ENCODE measurements at regions not wholly inside any gene's neighbourhood (a gene's known extent, or its start where the extent isn't known, plus 50 kb on each side); places are given as distances from the start of the nearest gene placed in this dataset.

DNA sequence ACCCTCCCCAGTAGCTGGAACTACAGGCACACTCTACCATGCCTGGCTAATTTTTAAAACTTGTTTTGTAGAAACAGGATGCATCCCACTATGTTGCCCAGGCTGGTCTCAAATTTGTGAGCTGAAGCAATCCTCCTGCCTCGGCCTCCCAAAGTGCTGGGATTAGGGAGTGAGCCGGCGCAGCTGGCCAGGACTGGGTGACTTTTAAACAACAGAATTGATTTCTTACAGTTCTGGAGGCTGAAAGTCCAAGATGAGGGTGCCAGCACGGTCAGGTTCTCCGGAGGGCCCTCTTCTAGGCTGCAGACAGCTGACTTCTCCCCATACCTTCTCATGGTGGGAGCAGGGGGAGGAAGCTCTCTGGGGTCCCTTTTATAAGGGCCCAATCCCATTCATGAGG is 75.2 kb upstream of the CHST15 start:
- POLR2A ChIA-PET (ENCODE audit: unreplicated experiment): no interaction called here
- no peaks in the 10 kb centered on the region for H3K9me1 ChIP-seq (ENCODE audit: insufficient read depth, low read length)
- BruUV-seq (replicated peaks): no TSS peak
- no peak overlapping the region for H3K9ac ChIP-seq (ENCODE audit: low read depth, low read length)
- no peaks in the 10 kb centered on the region for H4K20me1 ChIP-seq (ENCODE audit: insufficient read depth, low read length)
- no CpG with 5 or more reads among the region's 5 CpGs for WGBS, 2 experiments (ENCODE audit: extremely low coverage in 2 of 2, insufficient read length in 1 of 2)
- H3K79me1 ChIP-seq (ENCODE audit: low read depth in 1 of 2, low read length in 2 of 2): no peaks in the 10 kb centered on the region
- H3K14ac ChIP-seq (replicated peaks; ENCODE audit: low read depth, low read length): no peak overlapping the region
- H3K4me3 ChIP-seq (ENCODE audit: insufficient read depth, low read depth, low read length): no peak overlapping the region
- H3K9me3 ChIP-seq (ENCODE audit: control insufficient read depth, insufficient read depth, low read length): peaks cover 7% of the 10 kb centered on the region
- no peaks in the 10 kb centered on the region for H3K36me3 ChIP-seq (ENCODE audit: control insufficient read depth, insufficient read depth, low read length)
- no peaks in the 10 kb centered on the region for H3K4me1 ChIP-seq (ENCODE audit: control insufficient read depth, insufficient read depth, low read length)
- H3K18ac ChIP-seq (ENCODE audit: low read depth, low read length): no peak overlapping the region
- no peak overlapping the region for H3K4me2 ChIP-seq (ENCODE audit: low read depth, low read length)
- dilution Hi-C loops (cut with HindIII; ENCODE audit: low sequenced_read_pairs, unreplicated experiment): no loop called here
- H2BK20ac ChIP-seq (ENCODE audit: low read depth, low read length): no peak overlapping the region
- in situ Hi-C loops (cut with MboI; ENCODE audit: low sequenced_read_pairs): no loop called here
- TF ChIP-seq CHD1 (IDR thresholded peaks at IDR 0.05; ENCODE audit: low read depth, low read length) (no peak), NFE2L2 (IDR thresholded peaks at IDR 0.05; ENCODE audit: low read depth, low read length) (no peak), RFX5 (IDR thresholded peaks at IDR 0.05; ENCODE audit: low read depth, low read length) (no peak), MAZ (IDR thresholded peaks at IDR 0.05; ENCODE audit: borderline replicate concordance, low read depth, low read length) (no peak), CEBPB (IDR thresholded peaks at IDR 0.05; ENCODE audit: low read depth, low read length) (no peak), RAD21 (IDR thresholded peaks at IDR 0.05; ENCODE audit: low read length) (no peak), SMC3 (IDR thresholded peaks at IDR 0.05; ENCODE audit: low read depth, low read length) (no peak), RCOR1 (IDR thresholded peaks at IDR 0.05; ENCODE audit: insufficient replicate concordance, low read length) (no peak), FOS (IDR thresholded peaks at IDR 0.05; ENCODE audit: low read depth, low read length) (no peak), MXI1 (IDR thresholded peaks at IDR 0.05; ENCODE audit: borderline replicate concordance, low read depth, low read length) (no peak), BHLHE40 (IDR thresholded peaks at IDR 0.05; ENCODE audit: low read depth, low read length) (no peak), MAFK (IDR thresholded peaks at IDR 0.05; ENCODE audit: low read depth, low read length) (no peak), POLR2A (IDR thresholded peaks at IDR 0.05; ENCODE audit: low read depth, low read length) (no peak)
- TF ChIP-seq, protein P1, sequence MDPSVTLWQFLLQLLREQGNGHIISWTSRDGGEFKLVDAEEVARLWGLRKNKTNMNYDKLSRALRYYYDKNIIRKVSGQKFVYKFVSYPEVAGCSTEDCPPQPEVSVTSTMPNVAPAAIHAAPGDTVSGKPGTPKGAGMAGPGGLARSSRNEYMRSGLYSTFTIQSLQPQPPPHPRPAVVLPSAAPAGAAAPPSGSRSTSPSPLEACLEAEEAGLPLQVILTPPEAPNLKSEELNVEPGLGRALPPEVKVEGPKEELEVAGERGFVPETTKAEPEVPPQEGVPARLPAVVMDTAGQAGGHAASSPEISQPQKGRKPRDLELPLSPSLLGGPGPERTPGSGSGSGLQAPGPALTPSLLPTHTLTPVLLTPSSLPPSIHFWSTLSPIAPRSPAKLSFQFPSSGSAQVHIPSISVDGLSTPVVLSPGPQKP (IDR thresholded peaks at IDR 0.05; ENCODE audit: borderline replicate concordance, low read depth, low read length): no peak
- TF ChIP-seq, protein P2, sequence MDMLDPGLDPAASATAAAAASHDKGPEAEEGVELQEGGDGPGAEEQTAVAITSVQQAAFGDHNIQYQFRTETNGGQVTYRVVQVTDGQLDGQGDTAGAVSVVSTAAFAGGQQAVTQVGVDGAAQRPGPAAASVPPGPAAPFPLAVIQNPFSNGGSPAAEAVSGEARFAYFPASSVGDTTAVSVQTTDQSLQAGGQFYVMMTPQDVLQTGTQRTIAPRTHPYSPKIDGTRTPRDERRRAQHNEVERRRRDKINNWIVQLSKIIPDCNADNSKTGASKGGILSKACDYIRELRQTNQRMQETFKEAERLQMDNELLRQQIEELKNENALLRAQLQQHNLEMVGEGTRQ (IDR thresholded peaks at IDR 0.05; ENCODE audit: low read depth, low read length): no peak
- TF ChIP-seq, protein P3, sequence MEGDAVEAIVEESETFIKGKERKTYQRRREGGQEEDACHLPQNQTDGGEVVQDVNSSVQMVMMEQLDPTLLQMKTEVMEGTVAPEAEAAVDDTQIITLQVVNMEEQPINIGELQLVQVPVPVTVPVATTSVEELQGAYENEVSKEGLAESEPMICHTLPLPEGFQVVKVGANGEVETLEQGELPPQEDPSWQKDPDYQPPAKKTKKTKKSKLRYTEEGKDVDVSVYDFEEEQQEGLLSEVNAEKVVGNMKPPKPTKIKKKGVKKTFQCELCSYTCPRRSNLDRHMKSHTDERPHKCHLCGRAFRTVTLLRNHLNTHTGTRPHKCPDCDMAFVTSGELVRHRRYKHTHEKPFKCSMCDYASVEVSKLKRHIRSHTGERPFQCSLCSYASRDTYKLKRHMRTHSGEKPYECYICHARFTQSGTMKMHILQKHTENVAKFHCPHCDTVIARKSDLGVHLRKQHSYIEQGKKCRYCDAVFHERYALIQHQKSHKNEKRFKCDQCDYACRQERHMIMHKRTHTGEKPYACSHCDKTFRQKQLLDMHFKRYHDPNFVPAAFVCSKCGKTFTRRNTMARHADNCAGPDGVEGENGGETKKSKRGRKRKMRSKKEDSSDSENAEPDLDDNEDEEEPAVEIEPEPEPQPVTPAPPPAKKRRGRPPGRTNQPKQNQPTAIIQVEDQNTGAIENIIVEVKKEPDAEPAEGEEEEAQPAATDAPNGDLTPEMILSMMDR (conservative IDR thresholded peaks at IDR 0.05; ENCODE audit: low read depth, low read length): no peak
- CTCF ChIA-PET: no interaction called here
- H4K5ac ChIP-seq (ENCODE audit: low read depth, low read length): no peak overlapping the region
- no peak overlapping the region for H2AFZ ChIP-seq (replicated peaks; ENCODE audit: low read length, poor library complexity)
- no peak overlapping the region for H4K91ac ChIP-seq (ENCODE audit: insufficient read depth, low read depth, low read length)
- no peak overlapping the region for H2BK15ac ChIP-seq (ENCODE audit: low read depth, low read length)
- no peak overlapping the region for H3K27ac ChIP-seq (ENCODE audit: insufficient read depth, low read length)
- no peaks in the 10 kb centered on the region for H3K27me3 ChIP-seq (ENCODE audit: control insufficient read depth, insufficient read depth, low read length)
- DNase-seq: no peak
- intact Hi-C loops (cut with micrococcal nuclease): no loop called here
- H2AK9ac ChIP-seq (replicated peaks; ENCODE audit: low read depth, low read length, poor library complexity): no peak overlapping the region
- H2BK5ac ChIP-seq (ENCODE audit: low read depth, low read length, poor library complexity, severe bottlenecking): no peak overlapping the region
- no peak for ATAC-seq (ENCODE audit: low read depth)
- no peak overlapping the region for H3K4ac ChIP-seq (ENCODE audit: low read depth, low read length)
- H2BK120ac ChIP-seq (ENCODE audit: low read depth, low read length): no peak overlapping the region
- H2AK5ac ChIP-seq (ENCODE audit: low read depth, low read length): no peak overlapping the region
- no peak overlapping the region for H3K23ac ChIP-seq (ENCODE audit: low read depth, low read length)
- H4K8ac ChIP-seq (ENCODE audit: low read depth in 2 of 2, low read length in 2 of 2): no peak overlapping the region
- H3K56ac ChIP-seq (ENCODE audit: extremely low read depth, insufficient read depth, low read length): no peak overlapping the region
